ENCODE measurements at regions not wholly inside any gene's neighbourhood (a gene's known extent, or its start where the extent isn't known, plus 50 kb on each side); places are given as distances from the start of the nearest gene placed in this dataset. TPM values are rescaled to one million over a fixed set of nuclear protein-coding genes. Genes with fewer than 3 reads are reported as not detected.

- Mint-ChIP-seq H3K27me3 (ENCODE audit: low read depth, unreplicated experiment) (no peaks in the 10 kb centered on the region), H3K4me3 (ENCODE audit: unreplicated experiment) (no peak overlapping the region), H3K36me3 (ENCODE audit: low read depth, unreplicated experiment) (no peaks in the 10 kb centered on the region), H3K4me1 (ENCODE audit: low read depth, unreplicated experiment) (peaks cover 30% of the 10 kb centered on the region), H3K9me3 (ENCODE audit: unreplicated experiment) (peaks cover under 1% of the 10 kb centered on the region), H3K27ac (ENCODE audit: unreplicated experiment) (peak overlapping the region; percentile 66)
- Histone ChIP-seq H3K79me2 (ENCODE audit: insufficient read depth, low read length) (no peaks in the 10 kb centered on the region), H3K4me2 (ENCODE audit: low read length) (no peak overlapping the region), H3K36me3 (ENCODE audit: insufficient read depth, low read length) (no peaks in the 10 kb centered on the region), H3K9ac (ENCODE audit: low read length) (no peak overlapping the region), H3K4me1 (ENCODE audit: insufficient read depth, low read length) (peaks cover 4% of the 10 kb centered on the region), H3K27ac (ENCODE audit: low read depth, low read length) (no peak overlapping the region), H3K27me3 (ENCODE audit: insufficient read depth, low read length) (no peaks in the 10 kb centered on the region), H4K20me1 (ENCODE audit: insufficient read depth, low read length) (no peaks in the 10 kb centered on the region), H2AFZ (ENCODE audit: low read depth, low read length) (no peak overlapping the region), H3K9me3 (ENCODE audit: insufficient read depth, low read depth, low read length) (no peaks in the 10 kb centered on the region), H3K4me3 (ENCODE audit: insufficient read depth, low read depth, low read length) (no peak overlapping the region)
- FAIRE-seq (no peak), DNase-seq (ENCODE audit: low read depth) (no peak)
- TF ChIP-seq EZH2 (IDR thresholded peaks at IDR 0.05; ENCODE audit: insufficient read depth, low read length) (no peak), CTCF (IDR thresholded peaks at IDR 0.05; ENCODE audit: insufficient read depth, low read depth, low read length) (no peak)
Measured at GRCh38 chr1:94592571-94592920, 51.0 kb upstream of the F3 start.

- no peak overlapping the region for H3K27ac ChIP-seq (ENCODE audit: low read depth, low read length)
- H3K4me2 ChIP-seq (ENCODE audit: low read length) = no peak overlapping the region
- FAIRE-seq (no peak), DNase-seq (ENCODE audit: low read depth) (no peak)
- H3K9me3 Mint-ChIP-seq (ENCODE audit: unreplicated experiment) = no peaks in the 10 kb centered on the region
- no peaks in the 10 kb centered on the region for H4K20me1 ChIP-seq (ENCODE audit: insufficient read depth, low read length)
- H3K27me3 Mint-ChIP-seq (ENCODE audit: low read depth, unreplicated experiment) = no peaks in the 10 kb centered on the region
- peak overlapping the region; percentile 66 for H3K27ac Mint-ChIP-seq (ENCODE audit: unreplicated experiment)
- H3K36me3 ChIP-seq (ENCODE audit: insufficient read depth, low read length) = no peaks in the 10 kb centered on the region
- H3K4me1 Mint-ChIP-seq (ENCODE audit: low read depth, unreplicated experiment) = peaks cover 28% of the 10 kb centered on the region
- H3K9ac ChIP-seq (ENCODE audit: low read length) = no peak overlapping the region
- no peak overlapping the region for H2AFZ ChIP-seq (ENCODE audit: low read depth, low read length)
- no peak overlapping the region for H3K4me3 ChIP-seq (ENCODE audit: insufficient read depth, low read depth, low read length)
- no peaks in the 10 kb centered on the region for H3K27me3 ChIP-seq (ENCODE audit: insufficient read depth, low read length)
- TF ChIP-seq EZH2 (IDR thresholded peaks at IDR 0.05; ENCODE audit: insufficient read depth, low read length) (no peak), CTCF (IDR thresholded peaks at IDR 0.05; ENCODE audit: insufficient read depth, low read depth, low read length) (no peak)
- H3K4me1 ChIP-seq (ENCODE audit: insufficient read depth, low read length) = peaks cover 4% of the 10 kb centered on the region
- no peaks in the 10 kb centered on the region for H3K9me3 ChIP-seq (ENCODE audit: insufficient read depth, low read depth, low read length)
- H3K4me3 Mint-ChIP-seq (ENCODE audit: unreplicated experiment) = no peak overlapping the region
- no peaks in the 10 kb centered on the region for H3K79me2 ChIP-seq (ENCODE audit: insufficient read depth, low read length)
- H3K36me3 Mint-ChIP-seq (ENCODE audit: low read depth, unreplicated experiment) = no peaks in the 10 kb centered on the region
Measured at GRCh38 chr1:94591823-94592570, 50.4 kb upstream of the F3 start.

Small RNA genes lying in the stretch of these regions (microRNA-seq; reads per million reads assigned to microRNA genes)
- gene MIR378G = not detected
